Stimulated activated naive CD8-positive, alpha-beta T cell treated with anti-CD3 and anti-CD28 coated beads, Interleukin-15, Interleukin-2, amounts not matched to agents 100 ng/mL and 50 ng/mL, for 24 hours (primary cell): ENCODE measurements at regions not wholly inside any gene's neighbourhood (a gene's known extent, or its start where the extent isn't known, plus 50 kb on each side); places are given as distances from the start of the nearest gene placed in this dataset.
"Not testable (repeated sequence)": the region's sequence is repeated elsewhere in the genome, so short reads cannot be mapped to it uniquely, and the experiment has no call there.

Experiments
- H3K27ac Mint-ChIP-seq: one replicate; pipeline ENCODE4 v1.8.0; 2021; ENCODE audit warnings: mild to moderate bottlenecking, mixed read lengths
- H3K27me3 Mint-ChIP-seq: one replicate; pipeline ENCODE4 v1.8.0; 2021; ENCODE audit warnings: mixed read lengths
- H3K36me3 Mint-ChIP-seq: one replicate; pipeline ENCODE4 v1.8.0; 2021; ENCODE audit warnings: low read depth, mixed read lengths
- H3K4me1 Mint-ChIP-seq: one replicate; pipeline ENCODE4 v1.8.0; 2021; ENCODE audit warnings: low read depth, mixed read lengths
- H3K4me3 Mint-ChIP-seq: one replicate; pipeline ENCODE4 v1.8.0; 2021; ENCODE audit warnings: mild to moderate bottlenecking, mixed read lengths
- H3K9me3 Mint-ChIP-seq: one replicate; pipeline ENCODE4 v1.8.0; 2021; ENCODE audit warnings: mixed read lengths

GRCh38 chr4:66300336-66300934 is 630.1 kb upstream of the EPHA5 start:
- peaks cover 4% of the 10 kb centered on the region for H3K9me3 Mint-ChIP-seq
- H3K27me3 Mint-ChIP-seq = no peaks in the 10 kb centered on the region
- no peaks in the 10 kb centered on the region for H3K36me3 Mint-ChIP-seq
- H3K4me1 Mint-ChIP-seq = no peaks in the 10 kb centered on the region
- no peak overlapping the region for H3K4me3 Mint-ChIP-seq
- H3K27ac Mint-ChIP-seq = no peak overlapping the region

GRCh38 chr4:66298569-66298968 is 628.3 kb upstream of the EPHA5 start:
- H3K27me3 Mint-ChIP-seq = no peaks in the 10 kb centered on the region
- H3K4me1 Mint-ChIP-seq = no peaks in the 10 kb centered on the region
- no peak overlapping the region for H3K27ac Mint-ChIP-seq
- no peaks in the 10 kb centered on the region for H3K36me3 Mint-ChIP-seq
- H3K9me3 Mint-ChIP-seq = peaks cover 12% of the 10 kb centered on the region
- no peak overlapping the region for H3K4me3 Mint-ChIP-seq

GRCh38 chr4:66297703-66298102 is 627.4 kb upstream of the EPHA5 start:
- H3K9me3 Mint-ChIP-seq = peaks cover 14% of the 10 kb centered on the region
- H3K4me1 Mint-ChIP-seq = no peaks in the 10 kb centered on the region
- H3K4me3 Mint-ChIP-seq = no peak overlapping the region
- H3K36me3 Mint-ChIP-seq = no peaks in the 10 kb centered on the region
- no peak overlapping the region for H3K27ac Mint-ChIP-seq
- no peaks in the 10 kb centered on the region for H3K27me3 Mint-ChIP-seq

- Mint-ChIP-seq H3K4me1 (no peaks in the 10 kb centered on the region), H3K27ac (no peak overlapping the region), H3K27me3 (no peaks in the 10 kb centered on the region), H3K9me3 (peaks cover 18% of the 10 kb centered on the region), H3K36me3 (no peaks in the 10 kb centered on the region), H3K4me3 (no peak overlapping the region)
These were observed 624.3 kb upstream of the EPHA5 start for GRCh38 chr4:66294638-66295037.

GRCh38 chr4:66284991-66285451 is 614.7 kb upstream of the EPHA5 start:
- Mint-ChIP-seq H3K9me3 (no peaks in the 10 kb centered on the region), H3K4me3 (no peak overlapping the region), H3K27me3 (no peaks in the 10 kb centered on the region), H3K27ac (no peak overlapping the region), H3K36me3 (no peaks in the 10 kb centered on the region), H3K4me1 (no peaks in the 10 kb centered on the region)

- Mint-ChIP-seq H3K27me3 (no peaks in the 10 kb centered on the region), H3K27ac (no peak overlapping the region), H3K9me3 (peaks cover 3% of the 10 kb centered on the region), H3K36me3 (no peaks in the 10 kb centered on the region), H3K4me3 (no peak overlapping the region), H3K4me1 (no peaks in the 10 kb centered on the region)
These were observed 608.8 kb upstream of the EPHA5 start for GRCh38 chr4:66279084-66279483.

GRCh38 chr4:66275411-66276038 is 605.2 kb upstream of the EPHA5 start:
- no peaks in the 10 kb centered on the region for H3K36me3 Mint-ChIP-seq
- no peaks in the 10 kb centered on the region for H3K4me1 Mint-ChIP-seq
- no peak overlapping the region for H3K4me3 Mint-ChIP-seq
- peaks cover 6% of the 10 kb centered on the region for H3K9me3 Mint-ChIP-seq
- H3K27ac Mint-ChIP-seq = no peak overlapping the region
- H3K27me3 Mint-ChIP-seq = no peaks in the 10 kb centered on the region

GRCh38 chr4:66273110-66273509 is 602.8 kb upstream of the EPHA5 start:
- no peaks in the 10 kb centered on the region for H3K27me3 Mint-ChIP-seq
- peaks cover 11% of the 10 kb centered on the region for H3K9me3 Mint-ChIP-seq
- no peaks in the 10 kb centered on the region for H3K36me3 Mint-ChIP-seq
- no peaks in the 10 kb centered on the region for H3K4me1 Mint-ChIP-seq
- no peak overlapping the region for H3K27ac Mint-ChIP-seq
- no peak overlapping the region for H3K4me3 Mint-ChIP-seq

- H3K9me3 Mint-ChIP-seq = peaks cover 18% of the 10 kb centered on the region
- not testable (repeated sequence) for H3K4me3 Mint-ChIP-seq, H3K36me3 Mint-ChIP-seq, H3K27ac Mint-ChIP-seq, H3K27me3 Mint-ChIP-seq, H3K4me1 Mint-ChIP-seq
These were observed 600.1 kb upstream of the EPHA5 start for GRCh38 chr4:66270356-66270755.

- not testable (repeated sequence) for H3K27me3 Mint-ChIP-seq, H3K4me3 Mint-ChIP-seq, H3K36me3 Mint-ChIP-seq, H3K27ac Mint-ChIP-seq, H3K4me1 Mint-ChIP-seq
- H3K9me3 Mint-ChIP-seq = peaks cover 15% of the 10 kb centered on the region
These were observed 596.3 kb upstream of the EPHA5 start for GRCh38 chr4:66266554-66266953.

GRCh38 chr4:66266035-66266434 is 595.7 kb upstream of the EPHA5 start:
- no peaks in the 10 kb centered on the region for H3K4me1 Mint-ChIP-seq
- no peaks in the 10 kb centered on the region for H3K27me3 Mint-ChIP-seq
- no peaks in the 10 kb centered on the region for H3K36me3 Mint-ChIP-seq
- peaks cover 15% of the 10 kb centered on the region for H3K9me3 Mint-ChIP-seq
- H3K27ac Mint-ChIP-seq = no peak overlapping the region
- no peak overlapping the region for H3K4me3 Mint-ChIP-seq

- Mint-ChIP-seq H3K9me3 (peaks cover 12% of the 10 kb centered on the region), H3K4me1 (no peaks in the 10 kb centered on the region), H3K27ac (no peak overlapping the region), H3K4me3 (no peak overlapping the region), H3K27me3 (no peaks in the 10 kb centered on the region), H3K36me3 (no peaks in the 10 kb centered on the region)
These were observed 582.0 kb upstream of the EPHA5 start for GRCh38 chr4:66252291-66252690.

GRCh38 chr4:66246643-66247042 is 576.4 kb upstream of the EPHA5 start:
- Mint-ChIP-seq H3K9me3 (peaks cover 25% of the 10 kb centered on the region), H3K4me3 (no peak overlapping the region), H3K27me3 (no peaks in the 10 kb centered on the region), H3K27ac (no peak overlapping the region), H3K36me3 (no peaks in the 10 kb centered on the region), H3K4me1 (no peaks in the 10 kb centered on the region)

GRCh38 chr4:66235876-66236275 is 565.6 kb upstream of the EPHA5 start:
- Mint-ChIP-seq H3K27me3 (no peaks in the 10 kb centered on the region), H3K9me3 (peaks cover 3% of the 10 kb centered on the region), H3K27ac (no peak overlapping the region), H3K4me3 (no peak overlapping the region), H3K36me3 (no peaks in the 10 kb centered on the region), H3K4me1 (no peaks in the 10 kb centered on the region)

GRCh38 chr4:66229885-66230284 is 559.6 kb upstream of the EPHA5 start:
- Mint-ChIP-seq H3K4me3 (no peak overlapping the region), H3K36me3 (no peaks in the 10 kb centered on the region), H3K27ac (no peak overlapping the region), H3K4me1 (no peaks in the 10 kb centered on the region), H3K27me3 (no peaks in the 10 kb centered on the region), H3K9me3 (peaks cover 3% of the 10 kb centered on the region)

GRCh38 chr4:66225539-66225938 is 555.2 kb upstream of the EPHA5 start:
- Mint-ChIP-seq H3K36me3 (no peaks in the 10 kb centered on the region), H3K4me3 (no peak overlapping the region), H3K9me3 (peaks cover 3% of the 10 kb centered on the region), H3K4me1 (no peaks in the 10 kb centered on the region), H3K27me3 (no peaks in the 10 kb centered on the region), H3K27ac (no peak overlapping the region)
